PFSK-1 (cell line): ENCODE measurements at regions not wholly inside any gene's neighbourhood (a gene's known extent, or its start where the extent isn't known, plus 50 kb on each side); places are given as distances from the start of the nearest gene placed in this dataset.

Experiments
- FOXP2 ChIP-seq: optimal IDR thresholded peaks from 2 replicates; pipeline ENCODE3; 2011; ENCODE audit warnings: borderline replicate concordance, control low read depth, inconsistent platforms; ENCODE audit not compliant: insufficient read depth; ENCODE audit errors: extremely low read length, extremely low read depth
- POLR2AphosphoS5 ChIP-seq: IDR thresholded peaks from 2 replicates; pipeline ENCODE4 v1.6.1; 2012; ENCODE audit warnings: low read depth, mild to moderate bottlenecking, control low read depth, low read length, moderate library complexity
- SIN3A ChIP-seq: IDR thresholded peaks from 2 replicates; pipeline ENCODE4 v1.6.1; 2012; ENCODE audit warnings: mild to moderate bottlenecking, low read length, moderate library complexity, borderline replicate concordance; ENCODE audit not compliant: insufficient read depth
- TAF1 ChIP-seq: IDR thresholded peaks from 2 replicates; pipeline ENCODE4 v1.6.1; 2012; ENCODE audit warnings: low read length, control low read depth, borderline replicate concordance; ENCODE audit not compliant: insufficient read depth
- TF ChIP-seq, protein P1 (sequence below), 2 experiments: IDR thresholded peaks; 2 replicates each; pipeline versions ENCODE4 v1.6.1 to v1.8.0; 2011 to 2012; ENCODE audit warnings: low read depth in 2 of 2, low read length in 2 of 2, control low read depth in 1 of 2, inconsistent platforms in 1 of 2, mild to moderate bottlenecking in 1 of 2, moderate library complexity in 1 of 2; ENCODE audit not compliant: insufficient read depth in 1 of 2

DNA sequence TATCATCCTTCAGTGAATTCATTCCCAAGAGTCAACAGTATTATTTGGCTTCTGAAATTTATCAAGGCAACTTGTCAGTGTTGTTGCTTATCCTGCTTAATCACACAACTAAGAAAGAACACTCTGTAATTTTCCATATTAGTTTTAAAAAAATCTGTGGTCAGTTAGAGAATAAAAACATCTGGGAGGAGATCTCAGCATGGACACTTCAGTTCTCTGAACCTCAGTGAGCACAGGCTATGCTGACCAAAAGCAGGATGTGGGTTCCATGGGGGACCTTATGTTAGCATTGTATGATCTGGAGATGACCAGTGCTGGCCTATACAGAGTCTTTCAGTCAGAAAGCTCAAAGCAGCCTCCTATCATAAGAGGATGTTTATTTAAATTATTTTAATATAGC lies 79.1 kb upstream of the KLHL14 start:
- no peak for TF ChIP-seq FOXP2
- TF ChIP-seq, protein P1, sequence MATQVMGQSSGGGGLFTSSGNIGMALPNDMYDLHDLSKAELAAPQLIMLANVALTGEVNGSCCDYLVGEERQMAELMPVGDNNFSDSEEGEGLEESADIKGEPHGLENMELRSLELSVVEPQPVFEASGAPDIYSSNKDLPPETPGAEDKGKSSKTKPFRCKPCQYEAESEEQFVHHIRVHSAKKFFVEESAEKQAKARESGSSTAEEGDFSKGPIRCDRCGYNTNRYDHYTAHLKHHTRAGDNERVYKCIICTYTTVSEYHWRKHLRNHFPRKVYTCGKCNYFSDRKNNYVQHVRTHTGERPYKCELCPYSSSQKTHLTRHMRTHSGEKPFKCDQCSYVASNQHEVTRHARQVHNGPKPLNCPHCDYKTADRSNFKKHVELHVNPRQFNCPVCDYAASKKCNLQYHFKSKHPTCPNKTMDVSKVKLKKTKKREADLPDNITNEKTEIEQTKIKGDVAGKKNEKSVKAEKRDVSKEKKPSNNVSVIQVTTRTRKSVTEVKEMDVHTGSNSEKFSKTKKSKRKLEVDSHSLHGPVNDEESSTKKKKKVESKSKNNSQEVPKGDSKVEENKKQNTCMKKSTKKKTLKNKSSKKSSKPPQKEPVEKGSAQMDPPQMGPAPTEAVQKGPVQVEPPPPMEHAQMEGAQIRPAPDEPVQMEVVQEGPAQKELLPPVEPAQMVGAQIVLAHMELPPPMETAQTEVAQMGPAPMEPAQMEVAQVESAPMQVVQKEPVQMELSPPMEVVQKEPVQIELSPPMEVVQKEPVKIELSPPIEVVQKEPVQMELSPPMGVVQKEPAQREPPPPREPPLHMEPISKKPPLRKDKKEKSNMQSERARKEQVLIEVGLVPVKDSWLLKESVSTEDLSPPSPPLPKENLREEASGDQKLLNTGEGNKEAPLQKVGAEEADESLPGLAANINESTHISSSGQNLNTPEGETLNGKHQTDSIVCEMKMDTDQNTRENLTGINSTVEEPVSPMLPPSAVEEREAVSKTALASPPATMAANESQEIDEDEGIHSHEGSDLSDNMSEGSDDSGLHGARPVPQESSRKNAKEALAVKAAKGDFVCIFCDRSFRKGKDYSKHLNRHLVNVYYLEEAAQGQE (IDR thresholded peaks at IDR 0.05; ENCODE audit: insufficient read depth in 1 of 2, low read depth in 2 of 2, low read length in 2 of 2), result no peak
- TF ChIP-seq POLR2AphosphoS5, result no peak
- TF ChIP-seq TAF1, result no peak
- no peak for TF ChIP-seq SIN3A

DNA sequence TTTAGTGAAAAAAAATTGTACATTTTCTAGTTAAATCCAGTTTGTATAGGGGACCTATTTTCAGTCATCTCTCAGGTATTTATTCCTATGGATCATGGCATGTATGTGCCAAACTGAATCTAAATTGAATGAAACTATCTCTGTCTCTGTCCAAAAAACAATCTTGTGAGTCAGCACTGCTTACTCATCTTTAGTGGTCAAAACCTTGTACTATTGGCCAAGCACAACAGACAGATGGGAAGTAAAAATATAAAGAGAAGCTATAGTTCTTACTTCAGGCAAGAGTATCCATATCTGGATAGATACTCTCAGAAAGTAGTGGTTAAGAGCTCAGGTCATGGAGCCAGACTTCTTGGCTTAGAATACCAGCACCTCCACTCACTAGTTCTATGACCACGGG lies 76.0 kb upstream of the KLHL14 start:
- TF ChIP-seq TAF1, result no peak
- TF ChIP-seq POLR2AphosphoS5, result no peak
- TF ChIP-seq, protein P1 (IDR thresholded peaks at IDR 0.05; ENCODE audit: insufficient read depth in 1 of 2, low read depth in 2 of 2, low read length in 2 of 2), result no peak
- no peak for TF ChIP-seq FOXP2
- no peak for TF ChIP-seq SIN3A

DNA sequence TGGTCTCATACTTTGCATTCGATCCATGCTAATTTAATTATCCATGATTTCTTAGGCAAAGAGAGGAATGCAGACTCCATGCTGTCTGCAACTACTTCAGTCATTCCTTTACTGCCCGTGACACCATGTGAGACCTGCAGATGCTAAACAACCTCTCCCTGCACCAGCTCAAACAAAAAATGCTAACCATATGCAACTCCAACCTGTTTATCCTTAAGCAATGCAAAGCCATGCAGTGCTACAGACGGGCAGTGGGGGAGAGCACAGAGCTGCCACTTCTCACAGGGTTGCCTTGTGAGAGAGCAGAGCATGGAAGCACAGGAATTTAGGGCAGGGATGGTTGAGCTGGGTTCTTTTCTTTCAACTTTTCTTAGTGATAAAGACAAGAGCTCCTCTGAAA lies 74.9 kb upstream of the KLHL14 start:
- no peak for TF ChIP-seq FOXP2
- no peak for TF ChIP-seq POLR2AphosphoS5
- TF ChIP-seq, protein P1 (IDR thresholded peaks at IDR 0.05; ENCODE audit: insufficient read depth in 1 of 2, low read depth in 2 of 2, low read length in 2 of 2), result no peak
- no peak for TF ChIP-seq SIN3A
- no peak for TF ChIP-seq TAF1

DNA sequence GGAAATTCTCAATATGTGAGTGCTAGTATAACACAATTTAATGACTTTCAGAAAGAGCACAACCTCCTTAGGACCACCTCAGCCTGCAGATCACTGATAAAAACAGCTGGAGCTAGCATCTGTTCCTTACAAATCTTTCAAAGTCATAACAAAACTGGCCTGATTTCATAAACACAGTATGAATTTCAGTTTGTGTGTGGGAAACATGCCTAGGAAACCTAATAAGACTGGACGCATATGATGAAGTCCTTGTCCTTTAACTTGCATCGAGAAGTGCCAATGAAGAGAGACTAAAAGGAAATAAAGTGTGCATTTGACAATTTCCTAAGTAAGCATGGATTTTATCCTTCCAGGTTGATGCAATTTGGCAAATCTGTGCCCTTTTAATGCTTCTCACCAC lies 74.1 kb upstream of the KLHL14 start:
- TF ChIP-seq SIN3A (no peak), POLR2AphosphoS5 (no peak), FOXP2 (no peak), TAF1 (no peak)
- TF ChIP-seq, protein P1 (IDR thresholded peaks at IDR 0.05; ENCODE audit: insufficient read depth in 1 of 2, low read depth in 2 of 2, low read length in 2 of 2), result no peak

DNA sequence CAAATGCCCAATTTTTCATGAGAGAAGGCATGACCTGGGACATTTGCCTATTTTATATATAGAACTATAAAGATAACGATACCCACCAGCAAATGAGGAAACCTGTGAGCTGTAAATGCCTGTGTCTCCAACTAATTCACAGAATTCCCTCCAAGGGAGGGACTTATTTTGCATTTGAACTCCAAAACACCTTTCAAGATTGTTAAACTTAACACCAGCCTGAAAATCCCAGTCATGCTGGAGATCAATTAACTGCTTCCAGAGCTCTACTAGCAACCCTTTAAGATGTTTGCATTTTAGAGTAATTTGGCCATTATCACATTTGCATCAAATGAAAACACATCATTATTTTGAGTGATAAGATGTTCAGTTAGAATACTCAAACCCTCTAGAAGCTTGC lies 68.1 kb upstream of the KLHL14 start:
- TF ChIP-seq FOXP2 (no peak), POLR2AphosphoS5 (no peak), TAF1 (no peak), SIN3A (no peak)
- TF ChIP-seq, protein P1 (IDR thresholded peaks at IDR 0.05; ENCODE audit: insufficient read depth in 1 of 2, low read depth in 2 of 2, low read length in 2 of 2), result no peak
